GM13976 (cell line): ENCODE measurements at regions not wholly inside any gene's neighbourhood (a gene's known extent, or its start where the extent isn't known, plus 50 kb on each side); places are given as distances from the start of the nearest gene placed in this dataset.

Source experiments
- DNase-seq: peaks from one replicate; pipeline ENCODE4 v3.0.0; 2012; ENCODE audit warnings: low spot score
- in situ Hi-C: fragments of 300-500 bp; cut with MboI; formaldehyde crosslinking; loops from one replicate; pipeline ENCODE4 v1.12.0; 2022; ENCODE audit warnings: low sequenced_read_pairs, mixed read lengths, inconsistent platforms; ENCODE audit not compliant: unreplicated experiment
- TF ChIP-seq, protein P1 (sequence below): IDR thresholded peaks from 2 replicates; pipeline ENCODE4 v1.5.1; 2012; ENCODE audit warnings: borderline replicate concordance, mild to moderate bottlenecking; ENCODE audit not compliant: insufficient read depth; ENCODE audit errors: extremely low read depth, missing control alignments, control extremely low read depth

DNA sequence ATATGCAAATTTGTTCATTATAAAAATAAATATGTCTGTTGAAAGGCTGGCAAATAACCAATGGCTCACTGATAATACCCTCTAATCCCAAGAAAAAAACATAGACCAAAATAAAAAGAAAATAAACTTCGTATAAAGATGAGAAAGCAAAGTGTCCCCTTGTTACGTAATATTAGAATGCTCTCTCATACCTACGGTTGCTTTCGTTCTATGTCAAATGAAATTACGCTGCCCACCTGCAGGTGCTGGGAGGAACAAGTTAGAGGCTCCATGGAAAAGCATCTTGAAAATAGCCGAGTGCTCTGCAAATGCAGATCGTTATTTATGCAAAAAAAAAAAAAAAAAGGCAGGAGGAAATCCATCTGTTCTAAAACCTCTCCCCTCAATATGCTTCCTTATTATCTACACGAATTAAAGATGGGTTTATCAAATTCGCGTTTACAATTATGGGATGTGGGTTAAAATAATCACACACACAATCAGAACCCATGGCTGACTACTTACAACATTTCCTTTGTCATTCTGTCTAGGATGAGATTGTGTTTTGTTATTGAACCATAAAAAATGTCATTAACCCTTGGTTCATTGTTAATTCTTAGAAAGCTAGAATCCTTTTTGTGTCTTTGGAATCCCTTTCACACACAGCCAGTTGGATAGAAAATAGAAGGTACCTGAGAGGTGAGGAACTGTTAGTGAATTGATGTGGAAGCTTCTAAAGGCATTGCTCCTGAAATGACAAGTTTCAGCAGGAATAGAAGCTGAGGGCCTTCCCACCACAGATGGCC lies 268.6 kb downstream of the SETD4 start:
- in situ Hi-C loops = no loop called here
- DNase-seq = no peak
- TF ChIP-seq, protein P1, sequence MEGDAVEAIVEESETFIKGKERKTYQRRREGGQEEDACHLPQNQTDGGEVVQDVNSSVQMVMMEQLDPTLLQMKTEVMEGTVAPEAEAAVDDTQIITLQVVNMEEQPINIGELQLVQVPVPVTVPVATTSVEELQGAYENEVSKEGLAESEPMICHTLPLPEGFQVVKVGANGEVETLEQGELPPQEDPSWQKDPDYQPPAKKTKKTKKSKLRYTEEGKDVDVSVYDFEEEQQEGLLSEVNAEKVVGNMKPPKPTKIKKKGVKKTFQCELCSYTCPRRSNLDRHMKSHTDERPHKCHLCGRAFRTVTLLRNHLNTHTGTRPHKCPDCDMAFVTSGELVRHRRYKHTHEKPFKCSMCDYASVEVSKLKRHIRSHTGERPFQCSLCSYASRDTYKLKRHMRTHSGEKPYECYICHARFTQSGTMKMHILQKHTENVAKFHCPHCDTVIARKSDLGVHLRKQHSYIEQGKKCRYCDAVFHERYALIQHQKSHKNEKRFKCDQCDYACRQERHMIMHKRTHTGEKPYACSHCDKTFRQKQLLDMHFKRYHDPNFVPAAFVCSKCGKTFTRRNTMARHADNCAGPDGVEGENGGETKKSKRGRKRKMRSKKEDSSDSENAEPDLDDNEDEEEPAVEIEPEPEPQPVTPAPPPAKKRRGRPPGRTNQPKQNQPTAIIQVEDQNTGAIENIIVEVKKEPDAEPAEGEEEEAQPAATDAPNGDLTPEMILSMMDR = no peak

DNA sequence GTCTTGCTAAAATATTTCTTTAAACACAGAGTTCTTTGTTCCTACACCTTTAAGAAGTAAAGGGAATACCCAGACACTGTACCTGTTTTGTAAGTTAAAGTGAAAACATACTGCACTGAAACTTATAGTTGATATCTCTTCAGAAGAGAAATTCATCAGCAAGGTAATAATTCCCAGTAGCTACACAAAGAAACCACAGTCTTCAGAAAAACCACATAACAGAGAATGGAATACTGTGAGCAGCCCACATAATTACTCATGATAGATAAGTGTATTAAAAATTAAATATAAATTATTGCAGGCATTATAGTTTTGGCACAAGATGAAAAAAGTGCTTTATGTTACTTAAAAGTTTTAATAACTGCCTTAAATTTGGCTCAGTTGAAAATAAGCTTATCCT lies 276.6 kb downstream of the SETD4 start:
- in situ Hi-C loops = no loop called here
- no peak for DNase-seq
- TF ChIP-seq, protein P1 = no peak

DNA sequence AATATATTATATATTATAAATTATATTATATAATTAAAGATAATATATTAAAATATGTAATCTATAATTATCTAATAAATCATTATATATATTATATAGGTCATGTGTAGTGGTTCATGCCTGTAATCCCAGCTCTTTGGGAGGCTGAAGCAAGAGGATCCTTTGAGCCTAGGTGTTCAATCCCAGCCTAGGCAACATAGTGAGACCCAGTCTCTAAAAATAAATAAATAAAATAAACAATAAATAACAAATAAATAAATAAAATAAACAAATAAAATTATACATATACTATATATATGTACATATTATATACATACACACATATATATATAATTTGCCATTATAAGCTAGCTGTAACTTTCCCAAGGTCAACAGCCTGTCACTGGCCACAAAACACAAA lies 277.7 kb downstream of the SETD4 start:
- in situ Hi-C loops = no loop called here
- DNase-seq = no peak
- TF ChIP-seq, protein P1 = no peak

DNA sequence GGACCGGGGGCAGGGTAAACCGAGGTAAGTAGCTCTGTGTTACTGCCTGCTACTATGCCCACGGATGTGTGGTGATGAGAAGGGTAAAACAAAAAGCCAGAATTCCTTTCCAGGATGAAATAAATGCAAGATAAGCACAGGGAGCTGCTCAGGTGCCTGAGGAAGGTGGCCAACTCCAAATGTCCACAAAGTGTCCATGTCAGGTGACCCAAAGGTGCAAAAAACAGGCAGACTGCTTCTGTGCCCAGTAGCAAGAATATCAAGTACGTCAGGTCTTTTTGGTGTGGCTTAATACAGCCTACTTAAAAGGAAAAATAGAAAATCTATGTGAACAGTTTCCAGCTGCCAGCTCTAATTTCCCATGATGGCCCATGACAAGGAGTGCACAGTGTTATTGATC lies 279.3 kb downstream of the SETD4 start:
- in situ Hi-C loops = no loop called here
- TF ChIP-seq, protein P1 = no peak
- no peak for DNase-seq

DNA sequence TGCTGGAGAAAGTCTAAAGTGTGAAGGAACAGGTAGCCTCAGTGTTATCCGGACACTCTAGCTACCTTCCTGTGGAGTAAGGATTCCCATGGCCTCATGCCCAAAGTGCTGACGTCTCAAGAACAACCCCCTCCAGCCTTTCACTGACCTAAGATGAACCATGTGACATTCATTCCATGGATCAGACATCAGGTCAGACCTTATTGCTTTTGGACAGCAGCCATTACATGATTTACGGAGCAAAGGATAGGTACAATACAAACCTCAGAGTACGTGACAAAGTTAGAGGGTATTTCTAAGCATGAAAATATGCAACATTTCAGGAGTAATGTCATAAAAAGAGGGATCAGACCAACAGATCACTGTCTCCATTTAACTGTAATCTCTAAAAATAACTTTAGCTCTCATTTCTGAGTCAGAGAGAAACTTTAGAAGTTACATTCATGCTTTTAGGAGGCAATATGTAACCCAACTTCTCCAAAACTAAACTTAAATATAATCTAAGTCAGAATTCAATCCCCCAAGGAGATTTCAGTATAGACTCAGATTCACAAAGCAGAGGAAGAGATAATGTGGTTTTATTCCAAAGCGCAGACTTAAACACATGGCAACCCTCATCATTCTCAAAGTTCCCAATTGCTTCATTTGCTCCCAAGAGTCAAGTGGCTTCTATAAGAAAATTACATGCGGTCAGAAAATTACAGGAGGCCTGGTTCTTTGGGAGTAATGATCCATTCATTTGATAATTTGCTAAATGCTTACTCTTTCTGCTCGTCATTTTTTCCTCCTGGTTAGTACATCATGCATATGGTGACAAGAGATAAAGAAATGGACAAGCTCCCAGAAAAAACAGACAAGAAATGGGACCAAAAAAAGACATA lies 280.4 kb downstream of the SETD4 start:
- in situ Hi-C loops = no loop called here
- DNase-seq = no peak
- TF ChIP-seq, protein P1 = no peak

DNA sequence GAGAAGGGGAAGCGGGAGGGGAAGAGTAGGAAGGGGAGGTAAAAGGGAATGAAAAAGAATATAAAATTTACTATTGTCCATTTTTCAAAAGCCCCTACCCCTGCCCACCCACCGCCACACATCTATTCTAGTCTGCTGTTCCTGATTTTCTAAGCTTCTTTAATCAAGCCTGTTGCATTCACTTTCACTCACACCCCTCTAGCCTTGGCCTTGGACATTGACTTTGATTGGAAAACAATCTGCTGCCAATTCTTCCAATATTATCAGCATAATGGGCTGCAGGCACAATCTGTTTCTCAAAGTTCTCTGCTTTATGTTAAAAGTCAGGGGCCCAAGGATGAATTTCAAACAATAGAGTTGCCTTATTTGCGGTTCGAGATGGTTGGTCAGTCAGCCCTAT lies 281.2 kb downstream of the SETD4 start:
- TF ChIP-seq, protein P1 = no peak
- no peak for DNase-seq
- in situ Hi-C loops = no loop called here
